MV-4-11 (cell line): ENCODE measurements at regions not wholly inside any gene's neighbourhood (a gene's known extent, or its start where the extent isn't known, plus 50 kb on each side); places are given as distances from the start of the nearest gene placed in this dataset.
"Not testable (repeated sequence)": the region's sequence is repeated elsewhere in the genome, so short reads cannot be mapped to it uniquely, and the experiment has no call there.

Source experiments
- DNase-seq: peaks from one replicate; lab custom pipeline; 2025; lab: John Stamatoyannopoulos, UW

- DNase-seq = peak; percentile 10
These were observed 229.1 kb upstream of the OR4E1 start for GRCh38 chr14:21902561-21903181.

DNA sequence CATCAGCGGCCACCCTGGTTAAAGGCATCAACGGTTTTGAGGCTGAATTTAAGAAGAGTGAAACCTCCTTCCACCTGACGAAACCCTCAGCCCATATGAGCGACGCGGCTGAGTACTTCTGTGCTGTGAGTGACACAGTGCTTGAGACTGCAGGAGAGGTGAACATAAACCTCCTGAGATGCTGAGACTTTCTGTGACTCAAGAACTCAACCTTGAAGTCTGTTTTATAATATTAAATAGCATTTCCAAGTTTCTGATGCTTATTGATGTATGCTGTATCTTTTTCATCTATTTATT lies 221.2 kb upstream of the OR4E1 start:
- DNase-seq = not testable (repeated sequence)

DNA sequence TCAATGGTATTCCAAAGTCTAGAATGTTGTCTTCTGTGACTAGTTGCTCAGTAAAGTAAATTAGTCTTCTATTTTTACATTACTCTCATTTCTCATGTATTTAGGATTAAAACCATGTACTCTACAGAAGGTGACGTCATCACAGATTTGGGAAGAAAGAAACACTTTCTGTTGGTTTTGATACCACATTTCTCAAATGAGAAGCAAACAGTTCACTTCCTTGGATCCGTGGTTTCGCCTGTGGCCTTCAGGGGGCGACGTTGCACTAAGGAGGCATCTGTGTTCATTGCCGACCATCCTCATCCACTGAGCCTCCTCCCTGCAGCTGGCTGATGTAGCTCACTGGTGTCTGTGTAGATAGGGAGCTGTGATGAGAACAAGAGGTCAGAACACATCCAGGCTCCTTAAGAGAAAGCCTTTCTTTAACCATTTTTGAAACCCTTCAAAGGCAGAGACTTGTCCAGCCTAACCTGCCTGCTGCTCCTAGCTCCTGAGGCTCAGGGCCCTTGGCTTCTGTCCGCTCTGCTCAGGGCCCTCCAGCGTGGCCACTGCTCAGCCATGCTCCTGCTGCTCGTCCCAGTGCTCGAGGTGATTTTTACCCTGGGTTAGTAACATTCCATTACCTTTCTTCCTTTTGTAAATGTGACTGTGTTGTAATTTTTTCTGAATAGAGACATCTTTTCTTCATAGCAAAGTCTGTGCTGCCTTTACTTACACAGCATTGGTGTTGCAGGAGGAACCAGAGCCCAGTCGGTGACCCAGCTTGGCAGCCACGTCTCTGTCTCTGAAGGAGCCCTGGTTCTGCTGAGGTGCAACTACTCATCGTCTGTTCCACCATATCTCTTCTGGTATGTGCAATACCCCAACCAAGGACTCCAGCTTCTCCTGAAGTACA lies 220.6 kb upstream of the OR4E1 start:
- no peak for DNase-seq

DNA sequence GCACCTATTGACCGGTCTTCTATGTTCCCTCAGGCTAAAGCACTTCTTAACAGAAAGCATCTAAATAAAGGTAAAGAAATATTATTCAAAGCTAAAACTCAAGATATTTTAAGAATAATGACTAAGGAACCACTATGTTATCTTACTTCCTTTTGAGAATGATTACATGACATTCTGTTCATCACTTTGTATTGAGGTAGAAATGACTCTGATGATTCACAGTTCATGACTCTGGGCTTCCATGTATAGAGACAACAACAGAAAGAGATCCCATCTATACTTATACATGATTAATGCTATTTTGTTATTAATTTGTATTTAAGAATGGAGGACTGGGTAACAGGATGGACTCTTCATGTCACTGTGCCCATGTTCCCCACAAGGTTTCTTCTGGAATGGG lies 218.3 kb upstream of the OR4E1 start:
- DNase-seq = no peak

GRCh38 chr14:21884995-21885394 lies 211.4 kb upstream of the OR4E1 start:
- DNase-seq = no peak

GRCh38 chr14:21882226-21882625 lies 208.6 kb upstream of the OR4E1 start:
- DNase-seq = no peak

DNA sequence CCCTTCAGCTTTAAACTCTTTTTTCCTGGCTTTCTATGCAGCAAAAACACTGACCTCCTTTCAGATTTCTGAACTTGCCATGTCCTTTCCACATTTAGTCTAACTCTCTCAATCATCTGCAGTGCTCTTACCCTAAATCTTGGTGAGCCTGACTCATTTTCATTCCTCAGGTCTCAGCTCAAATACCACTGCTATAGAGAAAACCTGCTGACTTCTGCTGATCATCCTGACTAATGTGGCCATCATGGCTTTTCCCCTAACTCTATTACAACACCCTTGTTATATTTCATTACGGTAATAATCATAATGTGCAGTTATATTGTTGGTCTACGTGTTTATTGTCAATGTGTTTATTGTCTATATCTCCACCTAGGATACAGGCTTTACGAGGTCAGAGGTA lies 207.3 kb upstream of the OR4E1 start:
- DNase-seq = no peak

DNA sequence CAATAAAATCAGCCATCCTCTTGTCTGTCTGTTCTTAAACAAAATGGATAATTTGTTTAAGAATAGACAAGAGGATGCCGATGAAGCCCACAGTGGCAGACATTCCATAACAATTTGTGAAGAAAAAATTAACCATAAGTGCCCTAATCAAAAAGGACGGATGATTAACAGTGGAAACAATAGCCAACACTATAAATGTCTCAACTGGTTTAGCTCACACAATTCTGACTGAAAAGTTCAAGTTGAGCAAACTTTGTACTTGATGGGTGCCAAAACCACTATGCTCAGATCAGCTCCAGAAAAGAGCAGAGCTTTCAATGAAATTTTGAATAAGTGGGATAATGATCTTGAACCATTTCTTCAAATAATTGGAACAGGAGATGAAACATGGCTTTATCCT lies 202.2 kb upstream of the OR4E1 start:
- DNase-seq = no peak

DNA sequence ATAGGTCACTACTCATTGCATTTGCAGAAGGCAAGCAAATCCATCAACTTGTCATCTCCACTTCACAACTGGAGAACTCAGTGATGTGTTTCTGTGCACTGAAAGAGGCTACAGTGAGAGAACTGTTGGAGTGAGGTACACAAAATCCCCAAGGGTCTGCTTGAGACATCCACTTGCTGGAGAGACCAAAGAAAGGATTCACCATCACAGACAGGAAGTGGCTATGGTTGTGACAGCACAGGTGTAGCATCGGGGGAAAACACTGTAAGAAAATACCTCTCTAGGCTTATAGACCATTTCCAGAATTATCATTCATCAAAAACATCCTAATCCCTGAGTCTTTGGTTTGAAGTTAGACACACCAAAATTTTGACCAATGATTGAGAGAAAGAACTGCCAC lies 201.3 kb upstream of the OR4E1 start:
- DNase-seq = no peak

- DNase-seq = no peak
These were observed 200.5 kb upstream of the OR4E1 start for GRCh38 chr14:21874167-21874566.

GRCh38 chr14:21868442-21869046 lies 194.9 kb upstream of the OR4E1 start:
- DNase-seq = no peak

DNA sequence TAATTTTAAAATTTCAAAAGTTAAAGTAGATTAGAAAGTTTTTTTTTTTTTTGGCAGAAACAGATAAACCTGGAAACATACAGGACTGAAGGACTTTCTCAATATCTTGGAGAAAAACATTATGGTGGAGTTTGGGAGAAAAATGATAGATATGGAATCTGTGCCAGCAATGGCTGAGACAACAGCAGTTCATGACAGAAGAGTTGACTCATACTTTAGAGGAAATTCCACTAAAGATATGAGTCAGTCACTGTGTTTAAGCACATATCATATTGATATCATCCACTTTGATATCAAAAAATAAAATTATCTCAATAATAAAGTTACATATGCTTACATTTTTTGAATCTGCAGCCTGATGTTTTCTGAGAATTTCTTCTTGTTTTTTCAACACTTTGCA lies 193.9 kb upstream of the OR4E1 start:
- DNase-seq = no peak

DNA sequence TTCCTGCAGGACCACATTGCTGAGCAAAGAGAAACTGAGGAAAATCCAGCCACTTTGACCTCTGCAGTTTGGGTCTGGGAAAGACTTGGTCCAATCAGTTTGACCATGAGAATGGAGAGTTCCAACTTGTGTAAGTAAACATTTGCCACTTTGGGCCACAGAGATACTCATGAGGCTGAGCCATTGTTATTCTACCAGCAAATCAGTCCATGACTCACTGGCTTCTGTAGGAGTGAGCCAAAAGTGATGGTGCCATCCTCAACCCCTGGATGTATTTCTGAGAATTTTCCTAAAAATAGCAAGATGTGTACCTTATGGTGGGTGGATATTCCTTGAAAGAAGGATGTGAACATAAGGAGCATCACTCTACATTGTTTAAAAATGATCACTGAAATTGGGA lies 192.9 kb upstream of the OR4E1 start:
- DNase-seq = no peak

- DNase-seq = no peak
These were observed 189.7 kb upstream of the OR4E1 start for GRCh38 chr14:21863289-21863688.

DNA sequence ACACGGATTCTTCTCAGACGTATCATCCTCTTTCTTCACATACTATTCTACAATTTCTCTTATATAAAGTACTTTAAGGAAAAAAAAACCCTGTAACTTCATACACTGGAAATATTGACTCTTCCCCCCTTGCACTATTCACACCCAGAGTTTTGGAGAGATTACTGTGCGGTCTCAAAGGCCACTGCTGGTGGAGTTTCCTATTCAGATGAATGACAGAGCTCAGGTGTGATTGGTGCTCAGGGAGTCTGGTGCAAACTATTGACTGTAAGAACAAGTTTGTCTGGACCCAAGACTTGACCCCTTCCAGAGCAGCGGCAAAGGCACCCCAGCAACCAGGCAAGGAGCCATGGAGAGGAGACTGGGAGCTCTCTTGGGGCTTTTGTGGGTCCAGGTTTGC lies 187.5 kb upstream of the OR4E1 start:
- DNase-seq = no peak

GRCh38 chr14:21860172-21860571 lies 186.6 kb upstream of the OR4E1 start:
- peak; percentile 25 for DNase-seq

GRCh38 chr14:21852775-21853174 lies 179.2 kb upstream of the OR4E1 start:
- no peak for DNase-seq

DNA sequence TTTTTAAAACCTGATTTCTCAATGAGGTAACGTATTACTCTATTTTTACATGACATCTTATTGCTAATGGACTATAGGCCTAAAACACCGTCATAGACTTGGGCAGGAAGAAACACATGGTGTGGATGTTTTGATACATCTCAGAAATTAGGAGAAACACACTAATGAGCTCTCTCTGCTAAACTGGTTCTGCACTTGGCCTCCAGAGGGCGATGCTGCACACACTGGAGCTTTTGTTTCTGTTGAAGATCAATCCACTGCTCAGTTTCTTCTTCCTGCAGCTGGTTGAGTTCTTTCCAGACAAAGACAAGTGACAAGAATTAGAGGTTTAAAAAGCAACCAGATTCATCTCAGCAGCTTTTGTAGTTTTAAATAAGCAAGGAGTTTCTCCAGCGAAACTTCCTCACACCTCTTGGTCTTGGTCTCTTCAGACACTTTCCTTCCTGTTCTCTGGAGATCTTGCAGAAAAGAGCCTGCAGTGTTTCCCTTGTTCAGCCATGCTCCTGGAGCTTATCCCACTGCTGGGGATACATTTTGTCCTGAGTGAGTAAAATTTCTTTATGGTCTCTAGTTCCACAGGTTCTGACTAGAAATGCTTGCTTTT lies 178.5 kb upstream of the OR4E1 start:
- DNase-seq = peak; percentile 17

DNA sequence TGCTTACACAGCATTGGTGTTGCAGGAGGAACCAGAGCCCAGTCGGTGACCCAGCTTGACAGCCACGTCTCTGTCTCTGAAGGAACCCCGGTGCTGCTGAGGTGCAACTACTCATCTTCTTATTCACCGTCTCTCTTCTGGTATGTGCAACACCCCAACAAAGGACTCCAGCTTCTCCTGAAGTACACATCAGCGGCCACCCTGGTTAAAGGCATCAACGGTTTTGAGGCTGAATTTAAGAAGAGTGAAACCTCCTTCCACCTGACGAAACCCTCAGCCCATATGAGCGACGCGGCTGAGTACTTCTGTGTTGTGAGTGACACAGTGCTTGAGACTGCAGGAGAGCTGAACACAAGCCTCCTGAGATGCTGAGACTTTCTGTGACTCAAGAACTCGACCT lies 173.3 kb upstream of the OR4E1 start:
- DNase-seq = not testable (repeated sequence)

- DNase-seq = peak; percentile 7
These were observed 172.7 kb upstream of the OR4E1 start for GRCh38 chr14:21846227-21846885.

DNA sequence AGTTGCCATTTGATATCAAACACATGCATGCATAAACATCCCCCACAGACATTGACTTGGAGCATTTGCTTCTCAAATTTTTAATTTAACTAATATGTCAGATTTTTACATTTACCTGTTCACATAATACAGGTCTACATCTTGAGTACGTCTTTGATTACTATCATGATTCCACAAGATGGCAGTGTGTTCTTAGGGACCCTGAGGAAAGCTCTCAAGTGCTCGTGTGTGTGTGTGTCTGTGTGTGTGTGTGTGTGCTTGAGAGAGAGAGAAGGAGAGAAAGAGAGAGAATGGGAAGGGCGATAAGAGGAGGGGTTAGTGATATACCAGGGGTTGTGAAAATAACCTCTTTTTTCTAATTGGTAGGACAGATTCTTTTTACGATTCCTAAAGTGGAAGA lies 167.1 kb upstream of the OR4E1 start:
- no peak for DNase-seq

DNA sequence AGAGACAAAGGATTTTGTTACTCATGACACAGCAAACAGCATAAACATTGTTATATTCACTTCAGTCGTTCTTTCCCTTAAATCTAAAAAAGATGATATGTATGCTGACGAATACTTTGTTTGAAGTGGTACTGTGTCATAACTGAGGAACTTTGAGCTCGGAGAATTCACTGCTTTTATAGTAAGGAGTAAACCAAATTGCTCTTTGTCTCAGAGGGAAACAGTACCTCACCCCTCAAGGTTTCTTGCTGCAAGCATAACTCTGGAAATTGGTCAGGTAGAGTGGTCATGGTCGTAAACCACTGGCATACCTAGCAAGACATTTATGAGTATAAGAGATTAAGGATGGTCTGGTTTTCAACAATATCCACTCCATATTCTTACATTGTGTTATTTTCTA lies 160.2 kb upstream of the OR4E1 start:
- DNase-seq = no peak

- no peak for DNase-seq
These were observed 152.2 kb upstream of the OR4E1 start for GRCh38 chr14:21825845-21826244.
